ENCODE measurements at regions not wholly inside any gene's neighbourhood (a gene's known extent, or its start where the extent isn't known, plus 50 kb on each side); places are given as distances from the start of the nearest gene placed in this dataset.
A peak's percentile ranks its signal among the peaks of the same experiment; 100 is the strongest.

DNA sequence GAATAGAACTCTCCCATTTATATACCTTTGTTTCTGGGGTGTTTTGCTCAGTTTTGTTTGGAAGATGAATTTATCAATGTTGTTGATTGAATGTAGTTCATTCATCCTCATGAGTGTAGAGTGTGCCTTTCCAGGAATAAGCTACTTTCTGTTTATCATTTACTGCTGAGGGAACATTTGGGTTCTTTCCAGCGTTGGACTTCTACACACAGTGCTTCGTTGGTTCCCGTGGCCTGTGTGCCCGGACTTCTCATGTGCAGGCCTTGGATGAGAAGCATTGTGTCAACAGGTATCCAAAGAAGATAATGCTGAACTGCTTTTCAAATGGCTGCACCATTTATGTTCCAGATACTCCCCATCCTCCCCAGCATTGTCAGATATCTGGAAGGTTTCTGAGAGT lies 107.6 kb upstream of the TNS3 start:
- WGBS, 2 experiments (ENCODE audit: extremely low coverage in 2 of 2, insufficient read length in 1 of 2), result no CpG with 5 or more reads among the region's 4 CpGs
- H4K20me1 ChIP-seq (ENCODE audit: insufficient read depth, low read length), result no peaks in the 10 kb centered on the region
- H3K9me1 ChIP-seq (ENCODE audit: insufficient read depth, low read length), result peaks cover 5% of the 10 kb centered on the region; the same call in 1 of the 2 replicates
- no peaks in the 10 kb centered on the region for H3K27me3 ChIP-seq (ENCODE audit: control insufficient read depth, insufficient read depth, low read length)
- H4K5ac ChIP-seq (ENCODE audit: low read depth, low read length), result no peak overlapping the region
- H3K27ac ChIP-seq (ENCODE audit: insufficient read depth, low read length), result no peak overlapping the region
- H2BK20ac ChIP-seq (ENCODE audit: low read depth, low read length), result peak overlapping the region; percentile 17; the same call in 1 of the 2 replicates
- H2BK15ac ChIP-seq (ENCODE audit: low read depth, low read length), result 0 out of 3 replicates have a peak overlapping the region, but pooled peaks have one; percentile 54
- intact Hi-C loops (cut with micrococcal nuclease), result no loop called here
- peak overlapping the region; percentile 16; the same call in 1 of the 2 replicates for H2BK120ac ChIP-seq (ENCODE audit: low read depth, low read length)
- peak overlapping the region; percentile 25; the same call in 1 of the 2 replicates for H3K23ac ChIP-seq (ENCODE audit: low read depth, low read length)
- H3K36me3 ChIP-seq (ENCODE audit: control insufficient read depth, insufficient read depth, low read length), result no peaks in the 10 kb centered on the region
- no peaks in the 10 kb centered on the region for H3K79me1 ChIP-seq (ENCODE audit: low read depth in 1 of 2, low read length in 2 of 2)
- H2AK5ac ChIP-seq (ENCODE audit: low read depth, low read length), result peak overlapping the region; percentile 75; the same call in 1 of the 2 replicates
- H3K9me3 ChIP-seq (ENCODE audit: control insufficient read depth, insufficient read depth, low read length), result no peaks in the 10 kb centered on the region
- H2AK9ac ChIP-seq (replicated peaks; ENCODE audit: low read depth, low read length, poor library complexity), result no peak overlapping the region
- no peak overlapping the region for H2BK5ac ChIP-seq (ENCODE audit: low read depth, low read length, poor library complexity, severe bottlenecking)
- ChIA-PET POLR2A (ENCODE audit: unreplicated experiment) (no interaction called here), CTCF (no interaction called here)
- H3K4me3 ChIP-seq (ENCODE audit: insufficient read depth, low read depth, low read length), result no peak overlapping the region
- no peak overlapping the region for H3K56ac ChIP-seq (ENCODE audit: extremely low read depth, insufficient read depth, low read length)
- DNase-seq (no peak), ATAC-seq (ENCODE audit: low read depth) (no peak)
- H4K8ac ChIP-seq (ENCODE audit: low read depth in 2 of 2, low read length in 2 of 2), result no peak overlapping the region
- no peak overlapping the region for H3K18ac ChIP-seq (ENCODE audit: low read depth, low read length)
- peak overlapping the region; percentile 37; the same call in 1 of the 2 replicates for H4K91ac ChIP-seq (ENCODE audit: insufficient read depth, low read depth, low read length)
- dilution Hi-C loops (cut with HindIII; ENCODE audit: low sequenced_read_pairs, unreplicated experiment), result no loop called here
- H3K4me2 ChIP-seq (ENCODE audit: low read depth, low read length), result no peak overlapping the region
- H3K4me1 ChIP-seq (ENCODE audit: control insufficient read depth, insufficient read depth, low read length), result peaks cover 6% of the 10 kb centered on the region
- H2AFZ ChIP-seq (replicated peaks; ENCODE audit: low read length, poor library complexity), result no peak overlapping the region
- TF ChIP-seq MAFK (IDR thresholded peaks at IDR 0.05; ENCODE audit: low read depth, low read length) (no peak), ELK1 (IDR thresholded peaks at IDR 0.05; ENCODE audit: borderline replicate concordance, low read depth, low read length) (no peak), RFX5 (IDR thresholded peaks at IDR 0.05; ENCODE audit: low read depth, low read length) (no peak), MAZ (IDR thresholded peaks at IDR 0.05; ENCODE audit: borderline replicate concordance, low read depth, low read length) (no peak), FOS (IDR thresholded peaks at IDR 0.05; ENCODE audit: low read depth, low read length) (no peak), NFE2L2 (IDR thresholded peaks at IDR 0.05; ENCODE audit: low read depth, low read length) (no peak), MXI1 (IDR thresholded peaks at IDR 0.05; ENCODE audit: borderline replicate concordance, low read depth, low read length) (no peak), SMC3 (IDR thresholded peaks at IDR 0.05; ENCODE audit: low read depth, low read length) (no peak)
- TF ChIP-seq, protein P1, sequence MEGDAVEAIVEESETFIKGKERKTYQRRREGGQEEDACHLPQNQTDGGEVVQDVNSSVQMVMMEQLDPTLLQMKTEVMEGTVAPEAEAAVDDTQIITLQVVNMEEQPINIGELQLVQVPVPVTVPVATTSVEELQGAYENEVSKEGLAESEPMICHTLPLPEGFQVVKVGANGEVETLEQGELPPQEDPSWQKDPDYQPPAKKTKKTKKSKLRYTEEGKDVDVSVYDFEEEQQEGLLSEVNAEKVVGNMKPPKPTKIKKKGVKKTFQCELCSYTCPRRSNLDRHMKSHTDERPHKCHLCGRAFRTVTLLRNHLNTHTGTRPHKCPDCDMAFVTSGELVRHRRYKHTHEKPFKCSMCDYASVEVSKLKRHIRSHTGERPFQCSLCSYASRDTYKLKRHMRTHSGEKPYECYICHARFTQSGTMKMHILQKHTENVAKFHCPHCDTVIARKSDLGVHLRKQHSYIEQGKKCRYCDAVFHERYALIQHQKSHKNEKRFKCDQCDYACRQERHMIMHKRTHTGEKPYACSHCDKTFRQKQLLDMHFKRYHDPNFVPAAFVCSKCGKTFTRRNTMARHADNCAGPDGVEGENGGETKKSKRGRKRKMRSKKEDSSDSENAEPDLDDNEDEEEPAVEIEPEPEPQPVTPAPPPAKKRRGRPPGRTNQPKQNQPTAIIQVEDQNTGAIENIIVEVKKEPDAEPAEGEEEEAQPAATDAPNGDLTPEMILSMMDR (conservative IDR thresholded peaks at IDR 0.05; ENCODE audit: low read depth, low read length), result no peak
- no peak overlapping the region for H3K9ac ChIP-seq (ENCODE audit: low read depth, low read length)
- H3K14ac ChIP-seq (replicated peaks; ENCODE audit: low read depth, low read length), result 0 out of 2 replicates have a peak overlapping the region, but pooled peaks have one; percentile 20
- in situ Hi-C loops (cut with MboI; ENCODE audit: low sequenced_read_pairs), result no loop called here
- H3K4ac ChIP-seq (ENCODE audit: low read depth, low read length), result peak overlapping the region; percentile 45
- BruUV-seq (replicated peaks), result no TSS peak
